Astrocyte (in vitro differentiated cells and primary cell): ENCODE measurements at regions not wholly inside any gene's neighbourhood (a gene's known extent, or its start where the extent isn't known, plus 50 kb on each side); places are given as distances from the start of the nearest gene placed in this dataset.
"Not testable (repeated sequence)": the region's sequence is repeated elsewhere in the genome, so short reads cannot be mapped to it uniquely, and the experiment has no call there.

Experiments used
- CTCF ChIP-seq: IDR thresholded peaks from 2 replicates; pipeline ENCODE4 v1.5.1; 2011; ENCODE audit warnings: low read depth, mild to moderate bottlenecking, inconsistent platforms, low read length, moderate library complexity; ENCODE audit not compliant: insufficient read depth
- EZH2 ChIP-seq: IDR thresholded peaks from 2 replicates; pipeline ENCODE4 v1.6.1; 2012; ENCODE audit warnings: mild to moderate bottlenecking, low read length, inconsistent platforms; ENCODE audit not compliant: insufficient read depth

GRCh38 chr13:18303240-18303813 is 878.3 kb downstream of the TUBA3C start:
- TF ChIP-seq EZH2, CTCF: not testable (repeated sequence)
